Hepatocyte (in vitro differentiated cells): ENCODE measurements at regions not wholly inside any gene's neighbourhood (a gene's known extent, or its start where the extent isn't known, plus 50 kb on each side); places are given as distances from the start of the nearest gene placed in this dataset.

Source experiments
- DNase-seq: peaks from one replicate; pipeline ENCODE4 v3.0.0-alpha.2; 2016; ENCODE audit warnings: low spot score
- H2AFZ ChIP-seq: fragments of 200-600 bp; sonication (generic); 2 replicates; pipeline ENCODE4 v1.6.0; 2016; ENCODE audit warnings: antibody characterized with exemption, mild to moderate bottlenecking
- H3K27ac ChIP-seq: fragments of 200-600 bp; sonication (generic); 2 replicates; pipeline ENCODE4 v1.5.1; 2016; ENCODE audit warnings: mild to moderate bottlenecking
- H3K27me3 ChIP-seq: fragments of 200-600 bp; sonication (generic); 2 replicates; pipeline ENCODE4 v1.6.1; 2016
- H3K36me3 ChIP-seq: fragments of 200-600 bp; sonication (generic); replicated peaks from 2 replicates; pipeline ENCODE4 v1.5.1; 2016; ENCODE audit warnings: low read depth; ENCODE audit not compliant: insufficient read depth
- H3K4me1 ChIP-seq: fragments of 200-600 bp; sonication (generic); 2 replicates; pipeline ENCODE4 v1.5.1; 2016; ENCODE audit warnings: mild to moderate bottlenecking, moderate library complexity; ENCODE audit not compliant: insufficient read depth
- H3K4me2 ChIP-seq: fragments of 200-600 bp; sonication (generic); 2 replicates; pipeline ENCODE4 v1.6.0; 2016
- H3K4me3 ChIP-seq: fragments of 200-600 bp; sonication (generic); 2 replicates; pipeline ENCODE4 v1.5.1; 2016; ENCODE audit warnings: mild to moderate bottlenecking
- H3K79me2 ChIP-seq: fragments of 200-600 bp; sonication (generic); 2 replicates; pipeline ENCODE4 v1.6.0; 2017; ENCODE audit warnings: mild to moderate bottlenecking
- H3K9me2 ChIP-seq: fragments of 200-600 bp; sonication (generic); replicated peaks from 2 replicates; pipeline ENCODE4 v1.6.0; 2017; ENCODE audit warnings: mild to moderate bottlenecking; ENCODE audit not compliant: insufficient read depth
- H3K9me3 ChIP-seq: fragments of 200-600 bp; sonication (generic); 2 replicates; pipeline ENCODE4 v1.5.1; 2016; ENCODE audit warnings: low read depth, mild to moderate bottlenecking
- H4K20me1 ChIP-seq: fragments of 200-600 bp; sonication (generic); 2 replicates; pipeline ENCODE4 v1.6.0; 2016; ENCODE audit warnings: mild to moderate bottlenecking; ENCODE audit not compliant: insufficient read depth, poor library complexity, severe bottlenecking
- EZH2 ChIP-seq: fragments of 200-600 bp; sonication (generic); IDR thresholded peaks from 2 replicates; pipeline ENCODE4 v1.6.1; 2016; ENCODE audit warnings: antibody characterized with exemption, mild to moderate bottlenecking, borderline replicate concordance
- EZH2phosphoT487 ChIP-seq: fragments of 200-600 bp; sonication (generic); IDR thresholded peaks from one replicate; pipeline ENCODE4 v1.6.1; 2018; ENCODE audit warnings: antibody characterized with exemption, mild to moderate bottlenecking, low read depth, moderate library complexity; ENCODE audit not compliant: unreplicated experiment, severe bottlenecking
- WGBS: methylation state at CpG from one replicate; pipeline ENCODE4 v1.1.6; 2016; ENCODE audit warnings: low lambda C conversion rate; ENCODE audit errors: missing lambda C conversion rate; 5-methylcytosine and 5-hydroxymethylcytosine counted together
- TF ChIP-seq, protein P1 (sequence below): fragments of 200-600 bp; sonication (generic); IDR thresholded peaks from 2 replicates; pipeline ENCODE4 v1.5.1; 2016; ENCODE audit warnings: antibody characterized with exemption, mild to moderate bottlenecking; ENCODE audit not compliant: poor library complexity

- Histone ChIP-seq H3K9me3 (no peaks in the 10 kb centered on the region), H3K4me2 (no peak overlapping the region), H3K27ac (no peak overlapping the region), H2AFZ (no peak overlapping the region), H4K20me1 (no peaks in the 10 kb centered on the region), H3K4me1 (no peaks in the 10 kb centered on the region), H3K27me3 (no peaks in the 10 kb centered on the region), H3K36me3 (no peaks in the 10 kb centered on the region), H3K9me2 (no peaks in the 10 kb centered on the region), H3K79me2 (no peaks in the 10 kb centered on the region), H3K4me3 (no peak overlapping the region)
- 89% methylated on average over 1 of the region's 1 CpG for WGBS
- TF ChIP-seq EZH2phosphoT487: no peak
- no peak for TF ChIP-seq EZH2
- TF ChIP-seq, protein P1, sequence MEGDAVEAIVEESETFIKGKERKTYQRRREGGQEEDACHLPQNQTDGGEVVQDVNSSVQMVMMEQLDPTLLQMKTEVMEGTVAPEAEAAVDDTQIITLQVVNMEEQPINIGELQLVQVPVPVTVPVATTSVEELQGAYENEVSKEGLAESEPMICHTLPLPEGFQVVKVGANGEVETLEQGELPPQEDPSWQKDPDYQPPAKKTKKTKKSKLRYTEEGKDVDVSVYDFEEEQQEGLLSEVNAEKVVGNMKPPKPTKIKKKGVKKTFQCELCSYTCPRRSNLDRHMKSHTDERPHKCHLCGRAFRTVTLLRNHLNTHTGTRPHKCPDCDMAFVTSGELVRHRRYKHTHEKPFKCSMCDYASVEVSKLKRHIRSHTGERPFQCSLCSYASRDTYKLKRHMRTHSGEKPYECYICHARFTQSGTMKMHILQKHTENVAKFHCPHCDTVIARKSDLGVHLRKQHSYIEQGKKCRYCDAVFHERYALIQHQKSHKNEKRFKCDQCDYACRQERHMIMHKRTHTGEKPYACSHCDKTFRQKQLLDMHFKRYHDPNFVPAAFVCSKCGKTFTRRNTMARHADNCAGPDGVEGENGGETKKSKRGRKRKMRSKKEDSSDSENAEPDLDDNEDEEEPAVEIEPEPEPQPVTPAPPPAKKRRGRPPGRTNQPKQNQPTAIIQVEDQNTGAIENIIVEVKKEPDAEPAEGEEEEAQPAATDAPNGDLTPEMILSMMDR: no peak
- no peak for DNase-seq
Observed at GRCh38 chr3:117137065-117137464, 427.5 kb downstream of the TUSC7 start.

- 90% methylated on average over 2 of the region's 2 CpGs for WGBS
Observed at GRCh38 chr3:117139681-117140080, 430.1 kb downstream of the TUSC7 start.

GRCh38 chr3:117141812-117142211 is 432.2 kb downstream of the TUSC7 start:
- Histone ChIP-seq H3K79me2 (no peaks in the 10 kb centered on the region), H3K4me2 (no peak overlapping the region), H3K36me3 (no peaks in the 10 kb centered on the region), H4K20me1 (no peaks in the 10 kb centered on the region), H3K4me3 (no peak overlapping the region), H3K9me2 (no peaks in the 10 kb centered on the region), H2AFZ (no peak overlapping the region), H3K27me3 (no peaks in the 10 kb centered on the region), H3K27ac (no peak overlapping the region), H3K9me3 (no peaks in the 10 kb centered on the region), H3K4me1 (peaks cover 7% of the 10 kb centered on the region)
- TF ChIP-seq EZH2: no peak
- TF ChIP-seq, protein P1: no peak
- DNase-seq: no peak

More at GRCh38 chr3:117139681-117140080, 430.1 kb downstream of the TUSC7 start:
- Histone ChIP-seq H3K9me2 (no peaks in the 10 kb centered on the region), H3K36me3 (no peaks in the 10 kb centered on the region), H3K4me1 (peaks cover 3% of the 10 kb centered on the region), H3K27me3 (no peaks in the 10 kb centered on the region), H3K79me2 (no peaks in the 10 kb centered on the region), H2AFZ (no peak overlapping the region), H3K4me3 (no peak overlapping the region), H3K9me3 (no peaks in the 10 kb centered on the region), H4K20me1 (no peaks in the 10 kb centered on the region), H3K27ac (no peak overlapping the region), H3K4me2 (no peak overlapping the region)
- DNase-seq: no peak
- no peak for TF ChIP-seq EZH2
- TF ChIP-seq, protein P1: no peak
- TF ChIP-seq EZH2phosphoT487: no peak

DNA sequence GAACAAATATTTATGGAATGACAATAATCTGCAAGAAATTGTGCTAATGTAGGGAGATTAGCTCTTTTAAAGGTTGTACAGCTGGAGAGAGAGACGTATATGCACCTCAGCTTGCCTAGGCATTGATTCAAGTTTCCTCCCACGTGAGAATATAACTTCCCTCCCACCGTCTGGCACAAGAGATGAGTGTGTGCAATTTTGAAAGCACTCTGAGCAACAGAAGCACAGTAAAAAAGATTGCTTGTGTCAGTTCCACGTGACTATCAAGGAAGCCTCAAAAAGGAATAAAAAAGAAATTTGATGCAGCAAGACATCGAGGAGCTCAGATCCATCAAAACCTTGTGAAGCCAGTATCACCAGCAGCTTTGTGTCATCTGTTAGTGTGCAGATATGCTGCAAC is 435.3 kb downstream of the TUSC7 start:
- H3K4me3 ChIP-seq: no peak overlapping the region
- no peak overlapping the region for H3K4me2 ChIP-seq
- DNase-seq: no peak
- 51% methylated on average over 5 of the region's 5 CpGs for WGBS
- H3K9me2 ChIP-seq: no peaks in the 10 kb centered on the region
- no peak overlapping the region for H2AFZ ChIP-seq
- H3K9me3 ChIP-seq: no peaks in the 10 kb centered on the region
- H3K27ac ChIP-seq: no peak overlapping the region
- peaks cover 7% of the 10 kb centered on the region for H3K4me1 ChIP-seq
- no peaks in the 10 kb centered on the region for H4K20me1 ChIP-seq
- H3K36me3 ChIP-seq: no peaks in the 10 kb centered on the region
- no peaks in the 10 kb centered on the region for H3K79me2 ChIP-seq
- no peaks in the 10 kb centered on the region for H3K27me3 ChIP-seq
- TF ChIP-seq, protein P1: no peak
- TF ChIP-seq EZH2phosphoT487 (no peak), EZH2 (no peak)
